Gastrocnemius medialis (tissue), 4 donors: ENCODE measurements at regions not wholly inside any gene's neighbourhood (a gene's known extent, or its start where the extent isn't known, plus 50 kb on each side); places are given as distances from the start of the nearest gene placed in this dataset.

Experiments used
- POLR2A ChIP-seq, 2 donors: fragments of 450-650 bp; IDR thresholded peaks; one replicate each; pipeline ENCODE4 v1.6.1; 2017; ENCODE audit warnings: antibody characterized with exemption in 2 of 2, mild to moderate bottlenecking in 2 of 2, moderate library complexity in 2 of 2
- TF ChIP-seq, protein P1 (sequence below), 5 experiments: fragments of 450-650 bp in 3 of 5; fragments of 200-600 bp in 2 of 5; sonication (generic) in 2 of 5; IDR thresholded peaks in 4 of 5; conservative IDR thresholded peaks in 1 of 5; 1 replicate in 4 of 5; 2 replicates in 1 of 5; pipeline ENCODE4 v1.5.1; 2016 to 2019; ENCODE audit warnings: antibody characterized with exemption in 5 of 5, mild to moderate bottlenecking in 3 of 5, moderate library complexity in 3 of 5

- TF ChIP-seq, protein P1, sequence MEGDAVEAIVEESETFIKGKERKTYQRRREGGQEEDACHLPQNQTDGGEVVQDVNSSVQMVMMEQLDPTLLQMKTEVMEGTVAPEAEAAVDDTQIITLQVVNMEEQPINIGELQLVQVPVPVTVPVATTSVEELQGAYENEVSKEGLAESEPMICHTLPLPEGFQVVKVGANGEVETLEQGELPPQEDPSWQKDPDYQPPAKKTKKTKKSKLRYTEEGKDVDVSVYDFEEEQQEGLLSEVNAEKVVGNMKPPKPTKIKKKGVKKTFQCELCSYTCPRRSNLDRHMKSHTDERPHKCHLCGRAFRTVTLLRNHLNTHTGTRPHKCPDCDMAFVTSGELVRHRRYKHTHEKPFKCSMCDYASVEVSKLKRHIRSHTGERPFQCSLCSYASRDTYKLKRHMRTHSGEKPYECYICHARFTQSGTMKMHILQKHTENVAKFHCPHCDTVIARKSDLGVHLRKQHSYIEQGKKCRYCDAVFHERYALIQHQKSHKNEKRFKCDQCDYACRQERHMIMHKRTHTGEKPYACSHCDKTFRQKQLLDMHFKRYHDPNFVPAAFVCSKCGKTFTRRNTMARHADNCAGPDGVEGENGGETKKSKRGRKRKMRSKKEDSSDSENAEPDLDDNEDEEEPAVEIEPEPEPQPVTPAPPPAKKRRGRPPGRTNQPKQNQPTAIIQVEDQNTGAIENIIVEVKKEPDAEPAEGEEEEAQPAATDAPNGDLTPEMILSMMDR (IDR thresholded peaks at IDR 0.05 in 4 of 5, conservative IDR thresholded peaks at IDR 0.05 in 1 of 5), result no peak
- TF ChIP-seq POLR2A (IDR thresholded peaks at IDR 0.05), result no peak
Observed at GRCh38 chr20:26276554-26277210, 580.0 kb upstream of the ZNF337 start.
